H1 (cell line): ENCODE measurements at regions not wholly inside any gene's neighbourhood (a gene's known extent, or its start where the extent isn't known, plus 50 kb on each side); places are given as distances from the start of the nearest gene placed in this dataset.

Experiments
- CTCF ChIA-PET: fragments of 300-600 bp; sonication (Branson Sonifier 250); formaldehyde crosslinking; loops from one replicate; lab custom pipeline; 2021; ENCODE audit not compliant: partially characterized antibody; lab: Charles Lee
- POLR2A ChIA-PET: fragments of 300-600 bp; sonication (Branson Sonifier 250); formaldehyde crosslinking; loops from one replicate; lab custom pipeline; 2021; ENCODE audit warnings: inconsistent platforms; ENCODE audit not compliant: partially characterized antibody; lab: Charles Lee
- DNase-seq, 2 experiments: peaks; one replicate each; pipeline versions ENCODE4 v3.0.0 to v3.0.0-alpha.2; 2010 to 2022; ENCODE audit warnings: low spot score in 2 of 2, low read depth in 1 of 2, mixed read lengths in 1 of 2
- FAIRE-seq: peaks from 2 replicates; lab custom pipeline; 2011; peaks lifted over from hg19 to GRCh38; lab: Jason Lieb, UNC
- H2AFZ ChIP-seq: 2 replicates; pipeline ENCODE4 v1.8.1; 2012; ENCODE audit warnings: low read length, inconsistent platforms
- H2AK5ac ChIP-seq: 2 replicates; pipeline ENCODE4 v1.6.1; 2013; ENCODE audit warnings: low read depth, low read length
- H2BK120ac ChIP-seq: replicated peaks from 2 replicates; pipeline ENCODE3; 2013; ENCODE audit warnings: low read depth, low read length, inconsistent platforms
- H2BK12ac ChIP-seq: 2 replicates; pipeline ENCODE4 v1.6.1; 2013; ENCODE audit warnings: low read depth, low read length
- H2BK15ac ChIP-seq: 2 replicates; pipeline ENCODE4 v1.6.1; 2013; ENCODE audit warnings: low read length
- H2BK20ac ChIP-seq: 2 replicates; pipeline ENCODE4 v1.6.1; 2013; ENCODE audit warnings: low read length
- H2BK5ac ChIP-seq: 2 replicates; pipeline ENCODE4 v1.6.1; 2013; ENCODE audit warnings: low read depth, low read length
- H3K14ac ChIP-seq: 2 replicates; pipeline ENCODE4 v1.6.1; 2013; ENCODE audit warnings: inconsistent platforms; ENCODE audit not compliant: insufficient read length
- H3K18ac ChIP-seq: 2 replicates; pipeline ENCODE4 v1.6.1; 2013; ENCODE audit warnings: low read length; ENCODE audit errors: extremely low read depth
- H3K23ac ChIP-seq: 2 replicates; pipeline ENCODE4 v1.6.1; 2013; ENCODE audit warnings: inconsistent platforms; ENCODE audit not compliant: insufficient read length
- H3K23me2 ChIP-seq: 2 replicates; pipeline ENCODE4 v1.6.1; 2013; ENCODE audit warnings: low read depth, low read length
- H3K27ac ChIP-seq: 2 replicates; pipeline ENCODE4 v1.6.1; 2011; ENCODE audit warnings: low read depth, low read length, inconsistent platforms
- H3K27me3 ChIP-seq, 4 experiments: replicated peaks in 1 of 4; 1 replicate in 1 of 4; 2 replicates in 3 of 4; pipeline versions ENCODE4 v1.6.1 to v1.8.1; 2011 to 2013; ENCODE audit warnings: low read length in 3 of 4, mild to moderate bottlenecking in 3 of 4, inconsistent platforms in 2 of 4, mixed read lengths in 2 of 4, moderate library complexity in 1 of 4; ENCODE audit not compliant: control insufficient read depth in 3 of 4, insufficient read depth in 3 of 4; ENCODE audit errors: extremely low read depth in 1 of 4
- H3K36me3 ChIP-seq, 4 experiments: 2 replicates each; pipeline versions ENCODE4 v1.6.1 to v1.8.1; 2011 to 2013; ENCODE audit warnings: mild to moderate bottlenecking in 4 of 4, low read length in 3 of 4, moderate library complexity in 2 of 4, control low read depth in 1 of 4, inconsistent platforms in 1 of 4; ENCODE audit not compliant: insufficient read depth in 4 of 4, control insufficient read depth in 2 of 4
- H3K4ac ChIP-seq: replicated peaks from 2 replicates; pipeline ENCODE3; 2013; ENCODE audit warnings: low read length, low read depth, mixed read lengths, inconsistent platforms; ENCODE audit not compliant: insufficient read length
- H3K4me1 ChIP-seq, 4 experiments: replicated peaks in 1 of 4; 1 replicate in 1 of 4; 2 replicates in 3 of 4; pipeline versions ENCODE4 v1.6.1 to v1.8.1; 2011 to 2013; ENCODE audit warnings: low read length in 3 of 4, inconsistent platforms in 2 of 4, mixed read lengths in 1 of 4; ENCODE audit not compliant: insufficient read depth in 4 of 4, control insufficient read depth in 3 of 4
- H3K4me2 ChIP-seq, 2 experiments: 2 replicates each; pipeline versions ENCODE4 v1.6.1 to v1.8.1; 2011 to 2013; ENCODE audit warnings: low read depth in 2 of 2, low read length in 2 of 2, control low read depth in 1 of 2, inconsistent platforms in 1 of 2, mild to moderate bottlenecking in 1 of 2; ENCODE audit not compliant: insufficient read depth in 1 of 2
- H3K4me3 ChIP-seq, 4 experiments: fragments of 200-600, 300-600 bp in 1 of 4; sonication (generic), shearing (Covaris generic), sonication (Bioruptor Twin) in 1 of 4; 2 replicates each; pipeline versions ENCODE4 v1.5.1 to v1.8.1; 2011 to 2016; ENCODE audit warnings: low read length in 4 of 4, low read depth in 3 of 4, control low read depth in 2 of 4, inconsistent platforms in 2 of 4, mild to moderate bottlenecking in 2 of 4, mixed read lengths in 1 of 4, moderate library complexity in 1 of 4; ENCODE audit not compliant: insufficient read depth in 2 of 4; ENCODE audit errors: extremely low read depth in 1 of 4
- H3K56ac ChIP-seq: replicated peaks from 2 replicates; pipeline ENCODE3; 2013; ENCODE audit warnings: low read depth, mild to moderate bottlenecking, mixed read lengths, low read length, inconsistent platforms; ENCODE audit not compliant: insufficient read length
- H3K79me1 ChIP-seq: 2 replicates; pipeline ENCODE4 v1.6.1; 2013; ENCODE audit warnings: low read depth, low read length, control low read depth
- H3K79me2 ChIP-seq, 2 experiments: 2 replicates each; pipeline versions ENCODE4 v1.6.1 to v1.8.1; 2012 to 2013; ENCODE audit warnings: low read length in 2 of 2, mild to moderate bottlenecking in 2 of 2, inconsistent platforms in 1 of 2; ENCODE audit not compliant: insufficient read depth in 2 of 2, control insufficient read depth in 1 of 2
- H3K9ac ChIP-seq, 4 experiments: replicated peaks in 1 of 4; 1 replicate in 1 of 4; 2 replicates in 3 of 4; pipeline versions ENCODE4 v1.6.1 to v1.8.1; 2011 to 2013; ENCODE audit warnings: low read depth in 3 of 4, low read length in 3 of 4, control low read depth in 2 of 4, mild to moderate bottlenecking in 2 of 4, moderate library complexity in 2 of 4, inconsistent platforms in 1 of 4; ENCODE audit errors: extremely low read depth in 1 of 4
- H3K9me3 ChIP-seq, 2 experiments: 2 replicates each; pipeline versions ENCODE4 v1.6.1 to v1.8.1; 2012 to 2013; ENCODE audit warnings: mild to moderate bottlenecking in 2 of 2, moderate library complexity in 2 of 2, control low read depth in 1 of 2, inconsistent platforms in 1 of 2, low read depth in 1 of 2, low read length in 1 of 2, mixed read lengths in 1 of 2; ENCODE audit not compliant: insufficient read depth in 2 of 2
- H4K20me1 ChIP-seq, 2 experiments: replicated peaks in 1 of 2; 2 replicates each; pipeline versions ENCODE3 to v1.8.1; 2011 to 2013; ENCODE audit warnings: inconsistent platforms in 2 of 2, low read length in 2 of 2, mild to moderate bottlenecking in 1 of 2; ENCODE audit not compliant: insufficient read depth in 2 of 2, control insufficient read depth in 1 of 2
- H4K5ac ChIP-seq: 2 replicates; pipeline ENCODE4 v1.6.1; 2013; ENCODE audit warnings: low read length, low read depth, mixed read lengths, inconsistent platforms; ENCODE audit not compliant: insufficient read length
- H4K8ac ChIP-seq: 2 replicates; pipeline ENCODE4 v1.8.0; 2013; ENCODE audit warnings: mild to moderate bottlenecking, moderate library complexity, low read length, inconsistent platforms; ENCODE audit not compliant: insufficient read depth; ENCODE audit errors: extremely low read depth
- H4K91ac ChIP-seq: replicated peaks from 2 replicates; pipeline ENCODE3; 2013; ENCODE audit warnings: low read length, mixed read lengths, inconsistent platforms; ENCODE audit not compliant: insufficient read length
- EZH2 ChIP-seq: fragments of 200-600 bp; sonication (generic); IDR thresholded peaks from 2 replicates; pipeline ENCODE4 v1.7.1; 2012; ENCODE audit warnings: low read depth, mild to moderate bottlenecking, moderate library complexity, low read length, inconsistent platforms; ENCODE audit not compliant: severe bottlenecking
- TAF1 ChIP-seq: IDR thresholded peaks from 2 replicates; pipeline ENCODE4 v1.6.1; 2011; ENCODE audit warnings: mild to moderate bottlenecking, low read depth, low read length
- WGBS, 2 experiments: shearing (Covaris generic) in 1 of 2; methylation state at CpG; one replicate each; pipeline versions ENCODE4 v1.1.6 to v1.1.7; 2013 to 2015; ENCODE audit warnings: low lambda C conversion rate in 2 of 2, mixed read lengths in 2 of 2, inconsistent platforms in 1 of 2, low coverage in 1 of 2, missing lambda C conversion rate in 1 of 2; ENCODE audit not compliant: insufficient replicate concordance in 2 of 2, insufficient coverage in 1 of 2, insufficient read length in 1 of 2; ENCODE audit errors: extremely low coverage in 1 of 2, missing lambda C conversion rate in 1 of 2; 5-methylcytosine and 5-hydroxymethylcytosine counted together

DNA sequence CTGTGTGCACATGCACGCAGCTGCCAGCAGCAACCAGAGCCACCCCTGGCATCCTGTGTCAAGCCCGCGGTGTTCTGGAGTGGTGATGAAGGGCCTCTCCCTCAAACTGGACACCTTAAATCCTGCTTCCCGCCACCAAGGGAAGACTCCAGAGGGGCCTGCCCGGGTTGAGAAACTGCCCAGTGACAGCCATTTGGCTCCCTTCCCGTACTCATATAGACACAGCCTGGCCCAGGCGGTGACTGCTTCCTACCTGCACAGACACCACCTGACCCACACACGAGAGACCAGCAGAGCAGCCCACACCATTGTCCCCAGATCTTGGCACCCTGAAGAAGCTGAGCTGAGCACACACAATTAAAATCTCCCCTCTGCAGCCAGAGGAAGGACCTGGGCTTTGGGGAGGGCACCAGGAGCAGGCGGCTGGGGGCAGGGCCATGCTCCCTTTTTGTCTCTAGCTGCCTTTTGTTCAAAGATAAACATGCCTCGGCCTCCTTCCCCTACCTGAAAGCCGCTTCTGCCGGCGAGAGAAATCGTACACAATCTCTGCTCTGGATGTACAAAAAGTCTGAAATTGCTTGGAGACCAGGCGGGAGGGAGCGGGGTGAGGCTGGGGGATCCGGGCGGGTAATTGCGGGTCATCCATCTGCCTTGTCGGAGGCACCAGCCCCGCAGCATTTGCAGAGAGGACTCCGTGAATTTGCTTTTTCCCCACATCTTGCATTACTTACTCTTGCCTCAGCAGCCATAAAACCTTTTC, 78.4 kb downstream of the TSPAN17 start:
- H3K4me3 ChIP-seq, result no peak overlapping the region
- H2BK15ac ChIP-seq, result 0 out of 2 replicates have a peak overlapping the region, but pooled peaks have one; percentile 72
- ChIA-PET CTCF (interaction anchor here (0.7 to 7.5 kb wide), 9 partner anchors 12 to 161 kb away, joined by 3 to 54 read pairs (median 4); no protein-coding TSS in a partner anchor), POLR2A (interaction anchor here (0.6 to 1.1 kb wide), 3 partner anchors 17 to 332 kb away, joined by 3 to 4 read pairs (median 3); no protein-coding TSS in a partner anchor)
- H3K27ac ChIP-seq, result no peak overlapping the region
- peaks cover 0 to 24% (median 10%) of the 10 kb centered on the region in 4 experiments; a peak in 5 of 7 replicates for H3K4me1 ChIP-seq
- H3K56ac ChIP-seq, result no peak overlapping the region
- FAIRE-seq (no peak), DNase-seq (peak in 1 of 2 experiments; percentile 57)
- H3K4ac ChIP-seq, result no peak overlapping the region
- H2BK120ac ChIP-seq, result peak overlapping the region; percentile 77
- no peaks in the 10 kb centered on the region for H3K36me3 ChIP-seq
- peaks cover 0 to 6% (median 4%) of the 10 kb centered on the region in 4 experiments; a peak in 3 of 7 replicates for H3K27me3 ChIP-seq
- peak overlapping the region; percentile 91 for H4K91ac ChIP-seq
- H3K4me2 ChIP-seq, result peak overlapping the region; percentile 1 to 50; a peak in 2 of 4 replicates
- no peak overlapping the region for H3K9ac ChIP-seq
- no peak overlapping the region for H3K14ac ChIP-seq
- peak overlapping the region; percentile 76; the same call in 1 of the 2 replicates for H2AFZ ChIP-seq
- peak overlapping the region; percentile 88 for H3K18ac ChIP-seq
- H3K79me1 ChIP-seq, result no peaks in the 10 kb centered on the region
- WGBS, 2 experiments, result 72% methylated on average over 22 of the region's 22 CpGs; no CpG with 5 or more reads in 1 of the 2 experiments
- H4K8ac ChIP-seq, result peak overlapping the region; percentile 66; the same call in 1 of the 2 replicates
- peak overlapping the region; percentile 48 for H4K5ac ChIP-seq
- peak overlapping the region; percentile 90; the same call in 1 of the 2 replicates for H2BK12ac ChIP-seq
- no peak overlapping the region for H3K23ac ChIP-seq
- no peaks in the 10 kb centered on the region for H3K79me2 ChIP-seq
- no peak overlapping the region for H2BK20ac ChIP-seq
- H3K9me3 ChIP-seq, result no peaks in the 10 kb centered on the region
- H3K23me2 ChIP-seq, result no peaks in the 10 kb centered on the region; the same call in 1 of the 2 replicates
- peak overlapping the region; percentile 44; the same call in 1 of the 2 replicates for H2BK5ac ChIP-seq
- no peaks in the 10 kb centered on the region for H4K20me1 ChIP-seq
- TF ChIP-seq EZH2, result no peak
- 0 out of 2 replicates have a peak, but pooled peaks have one; percentile 6 for TF ChIP-seq TAF1
- TF ChIP-seq, all 59 proteins: peak for 1
- no peak overlapping the region for H2AK5ac ChIP-seq
